Pancreas (tissue), 10 donors: ENCODE measurements at regions not wholly inside any gene's neighbourhood (a gene's known extent, or its start where the extent isn't known, plus 50 kb on each side); places are given as distances from the start of the nearest gene placed in this dataset.
"Not testable (repeated sequence)": the region's sequence is repeated elsewhere in the genome, so short reads cannot be mapped to it uniquely, and the experiment has no call there.

ENCODE experiments used
- ATAC-seq, 4 donors: fragments of 200-7000 bp; cut with Tn5 transposase; one replicate each; pipeline versions ENCODE4 v1.8.0 to v1.9.1; 2020; ENCODE audit warnings: mild to moderate bottlenecking in 4 of 4, moderate library complexity in 4 of 4
- DNase-seq, 6 donors: peaks; one replicate each; pipeline ENCODE4 v3.0.0-alpha.2; 2020
- FAIRE-seq: peaks from 2 replicates; lab custom pipeline; 2012; peaks lifted over from hg19 to GRCh38; lab: Jason Lieb, UNC
- H3K27ac ChIP-seq, 4 donors: fragments of 200-600 bp; sonication (generic); 1 replicate in 3 of 4; 2 replicates in 1 of 4; pipeline versions ENCODE4 v1.5.0 to v1.8.0; 2020
- H3K27me3 ChIP-seq, 4 donors: fragments of 200-600 bp; one replicate each; pipeline ENCODE4 v1.8.0; 2021
- H3K36me3 ChIP-seq, 3 donors: fragments of 200-600 bp; sonication (generic) in 1 of 3; one replicate each; pipeline versions ENCODE4 v1.5.0 to v1.8.0; 2020 to 2021
- H3K4me1 ChIP-seq, 3 donors: fragments of 200-600 bp; one replicate each; pipeline ENCODE4 v1.8.0; 2021
- H3K4me3 ChIP-seq, 4 donors: fragments of 200-600 bp; sonication (generic) in 2 of 4; one replicate each; pipeline versions ENCODE4 v1.5.0 to v1.8.0; 2020 to 2021
- H3K9me3 ChIP-seq, 4 donors: fragments of 200-600 bp; one replicate each; pipeline ENCODE4 v1.8.0; 2021
- CTCF ChIP-seq, 4 donors: fragments of 200-600 bp; sonication (generic) in 3 of 4; IDR thresholded peaks; one replicate each; pipeline versions ENCODE4 v1.5.0 to v1.8.0; 2021; ENCODE audit warnings: antibody characterized with exemption in 4 of 4
- WGBS, 2 donors: extraction: QIAGEN DNeasy Blood & Tissue Kit; methylation state at CpG; one replicate each; pipeline ENCODE4 v1.1.7; 2013; 5-methylcytosine and 5-hydroxymethylcytosine counted together
- intact Hi-C, 3 donors: fragments of 100-400 bp; cut with DNase I; formaldehyde crosslinking; loops; one replicate each; pipeline versions ENCODE4 v1.11.1 to v1.14.2; 2022
- donor health status: healthy with polysubstance abuse.
- donor health status: DM: no; HTN: no; CAD: no; lungs with moderate emphysema.
- donor health status: DM: no; HTN: no; CAD: no.
- donor health status: control.
- donor health status: control.
- donor health status: Bipolar disorder and iron deficiency.
- donor health status: DM: yes; HTN: yes; CAD: no.
- donor health status: DM: no; HTN: no; CAD: no.
- donor health status: DM: no; HTN: no; CAD: no.
- donor health status: DM: yes; HTN: yes; CAD: no.

- no peaks in the 10 kb centered on the region for H3K36me3 ChIP-seq
- TF ChIP-seq CTCF (IDR thresholded peaks at IDR 0.05): no peak
- no peak overlapping the region for H3K4me3 ChIP-seq
- ATAC-seq (no peak), FAIRE-seq (no peak), DNase-seq (no peak)
- no peaks in the 10 kb centered on the region for H3K4me1 ChIP-seq
- no peaks in the 10 kb centered on the region for H3K9me3 ChIP-seq
- no peaks in the 10 kb centered on the region for H3K27me3 ChIP-seq
- H3K27ac ChIP-seq: no peak overlapping the region
- intact Hi-C loops: no loop called here
These were observed 1424.4 kb downstream of the CDH8 start for GRCh38 chr16:60611844-60612243.

- intact Hi-C loops: no loop called here
- WGBS, 2 donors: 52 to 67% methylated on average over 2 of the region's 2 CpGs
- ATAC-seq: no peak
- no peaks in the 10 kb centered on the region for H3K27me3 ChIP-seq
- no peak overlapping the region for H3K4me3 ChIP-seq
- DNase-seq: no peak
- H3K4me1 ChIP-seq: no peaks in the 10 kb centered on the region
- H3K9me3 ChIP-seq: no peaks in the 10 kb centered on the region
- H3K36me3 ChIP-seq: no peaks in the 10 kb centered on the region
- TF ChIP-seq CTCF (IDR thresholded peaks at IDR 0.05): no peak
- no peak overlapping the region for H3K27ac ChIP-seq
- no peak for FAIRE-seq
These were observed 1427.3 kb downstream of the CDH8 start for GRCh38 chr16:60608971-60609370.

GRCh38 chr16:60605652-60606051 lies 1430.6 kb downstream of the CDH8 start:
- H3K4me3 ChIP-seq, H3K27me3 ChIP-seq, H3K36me3 ChIP-seq, FAIRE-seq, H3K27ac ChIP-seq, H3K9me3 ChIP-seq, intact Hi-C loops, DNase-seq, ATAC-seq, H3K4me1 ChIP-seq: not testable (repeated sequence)
- 68% methylated on average over 3 of the region's 3 CpGs for WGBS, 2 donors

- H3K27ac ChIP-seq: no peak overlapping the region
- 48 to 54% methylated on average over 3 of the region's 3 CpGs for WGBS, 2 donors
- intact Hi-C loops: no loop called here
- no peaks in the 10 kb centered on the region for H3K27me3 ChIP-seq
- no peak for DNase-seq
- FAIRE-seq: no peak
- TF ChIP-seq CTCF (IDR thresholded peaks at IDR 0.05): no peak
- no peaks in the 10 kb centered on the region for H3K4me1 ChIP-seq
- no peak for ATAC-seq
- H3K36me3 ChIP-seq: no peaks in the 10 kb centered on the region
- no peaks in the 10 kb centered on the region for H3K9me3 ChIP-seq
- H3K4me3 ChIP-seq: no peak overlapping the region
These were observed 1431.1 kb downstream of the CDH8 start for GRCh38 chr16:60605176-60605575.

- no peak overlapping the region for H3K27ac ChIP-seq
- no peaks in the 10 kb centered on the region for H3K36me3 ChIP-seq
- no peak for TF ChIP-seq CTCF (IDR thresholded peaks at IDR 0.05)
- 11 to 12% methylated on average over 2 of the region's 2 CpGs for WGBS, 2 donors
- no peaks in the 10 kb centered on the region for H3K27me3 ChIP-seq
- DNase-seq (no peak), FAIRE-seq (no peak), ATAC-seq (no peak)
- H3K4me3 ChIP-seq: no peak overlapping the region
- intact Hi-C loops: no loop called here
- H3K9me3 ChIP-seq: no peaks in the 10 kb centered on the region
- H3K4me1 ChIP-seq: no peaks in the 10 kb centered on the region
These were observed 1449.7 kb downstream of the CDH8 start for GRCh38 chr16:60586493-60586892.

- FAIRE-seq (no peak), ATAC-seq (no peak), DNase-seq (no peak)
- Histone ChIP-seq H3K27ac (no peak overlapping the region), H3K4me3 (no peak overlapping the region), H3K36me3 (no peaks in the 10 kb centered on the region), H3K4me1 (no peaks in the 10 kb centered on the region), H3K27me3 (no peaks in the 10 kb centered on the region), H3K9me3 (no peaks in the 10 kb centered on the region)
- intact Hi-C loops: no loop called here
- TF ChIP-seq CTCF (IDR thresholded peaks at IDR 0.05): no peak
- WGBS, 2 donors: 45 to 47% methylated on average over 4 of the region's 4 CpGs
These were observed 1453.7 kb downstream of the CDH8 start for GRCh38 chr16:60582528-60582927.
